WI38 (cell line): ENCODE measurements at regions not wholly inside any gene's neighbourhood (a gene's known extent, or its start where the extent isn't known, plus 50 kb on each side); places are given as distances from the start of the nearest gene placed in this dataset.
"Not testable (repeated sequence)": the region's sequence is repeated elsewhere in the genome, so short reads cannot be mapped to it uniquely, and the experiment has no call there.

Experiments
- H3K4me3 ChIP-seq: 2 replicates; pipeline ENCODE4 v1.5.1; 2011; ENCODE audit warnings: low read depth, mild to moderate bottlenecking, control low read depth, low read length
- TF ChIP-seq, protein P1 (sequence below): IDR thresholded peaks from 2 replicates; pipeline ENCODE4 v1.5.1; 2012; ENCODE audit warnings: low read depth, mild to moderate bottlenecking, control low read depth, low read length

DNA sequence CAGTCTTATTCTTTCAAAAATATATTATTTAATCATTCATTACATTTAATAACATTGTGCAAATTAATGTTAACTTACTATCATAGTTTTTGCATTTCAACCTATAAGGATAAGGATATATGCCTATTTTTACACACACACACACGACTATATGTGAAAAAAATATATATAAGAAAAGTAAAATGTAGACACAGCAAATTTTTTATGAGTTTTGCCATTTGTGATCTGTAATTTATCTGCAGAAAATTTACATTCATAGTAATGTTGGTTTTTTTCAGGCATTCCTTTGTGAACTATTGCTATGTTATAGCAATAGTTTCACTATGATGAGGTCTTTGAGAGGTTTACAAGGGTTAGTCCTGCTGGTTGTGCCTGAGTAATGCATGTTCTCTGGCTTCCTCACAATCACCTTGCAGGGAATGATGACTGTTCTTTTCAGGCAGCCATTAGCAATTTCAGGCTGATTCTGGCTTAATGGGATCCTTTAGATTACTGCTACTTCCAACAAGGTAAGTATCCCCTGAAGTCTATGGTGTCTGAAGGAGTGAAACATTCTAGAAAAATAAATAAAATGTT lies 183.7 kb upstream of the CDK1 start:
- TF ChIP-seq, protein P1, sequence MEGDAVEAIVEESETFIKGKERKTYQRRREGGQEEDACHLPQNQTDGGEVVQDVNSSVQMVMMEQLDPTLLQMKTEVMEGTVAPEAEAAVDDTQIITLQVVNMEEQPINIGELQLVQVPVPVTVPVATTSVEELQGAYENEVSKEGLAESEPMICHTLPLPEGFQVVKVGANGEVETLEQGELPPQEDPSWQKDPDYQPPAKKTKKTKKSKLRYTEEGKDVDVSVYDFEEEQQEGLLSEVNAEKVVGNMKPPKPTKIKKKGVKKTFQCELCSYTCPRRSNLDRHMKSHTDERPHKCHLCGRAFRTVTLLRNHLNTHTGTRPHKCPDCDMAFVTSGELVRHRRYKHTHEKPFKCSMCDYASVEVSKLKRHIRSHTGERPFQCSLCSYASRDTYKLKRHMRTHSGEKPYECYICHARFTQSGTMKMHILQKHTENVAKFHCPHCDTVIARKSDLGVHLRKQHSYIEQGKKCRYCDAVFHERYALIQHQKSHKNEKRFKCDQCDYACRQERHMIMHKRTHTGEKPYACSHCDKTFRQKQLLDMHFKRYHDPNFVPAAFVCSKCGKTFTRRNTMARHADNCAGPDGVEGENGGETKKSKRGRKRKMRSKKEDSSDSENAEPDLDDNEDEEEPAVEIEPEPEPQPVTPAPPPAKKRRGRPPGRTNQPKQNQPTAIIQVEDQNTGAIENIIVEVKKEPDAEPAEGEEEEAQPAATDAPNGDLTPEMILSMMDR = no peak
- H3K4me3 ChIP-seq = no peak overlapping the region

DNA sequence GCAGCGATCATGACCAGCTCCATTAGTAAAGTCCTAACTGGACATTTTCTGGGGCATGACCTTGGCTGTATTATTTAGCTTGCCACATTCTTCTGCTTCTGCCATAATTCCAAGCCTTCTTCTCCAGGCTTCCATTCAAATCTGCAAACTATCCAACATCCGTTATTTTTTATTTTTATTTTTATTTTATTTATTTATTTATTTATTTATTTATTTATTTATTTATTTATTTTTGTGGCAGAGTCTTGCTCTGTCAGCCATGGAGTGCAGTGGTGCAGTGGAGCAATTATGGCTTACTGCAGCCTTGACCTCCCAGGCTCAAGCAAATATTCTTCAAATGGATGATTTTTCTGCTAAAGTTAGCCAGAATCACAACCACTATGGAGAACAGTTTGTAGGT lies 187.2 kb upstream of the CDK1 start:
- H3K4me3 ChIP-seq = no peak overlapping the region
- TF ChIP-seq, protein P1 = no peak

DNA sequence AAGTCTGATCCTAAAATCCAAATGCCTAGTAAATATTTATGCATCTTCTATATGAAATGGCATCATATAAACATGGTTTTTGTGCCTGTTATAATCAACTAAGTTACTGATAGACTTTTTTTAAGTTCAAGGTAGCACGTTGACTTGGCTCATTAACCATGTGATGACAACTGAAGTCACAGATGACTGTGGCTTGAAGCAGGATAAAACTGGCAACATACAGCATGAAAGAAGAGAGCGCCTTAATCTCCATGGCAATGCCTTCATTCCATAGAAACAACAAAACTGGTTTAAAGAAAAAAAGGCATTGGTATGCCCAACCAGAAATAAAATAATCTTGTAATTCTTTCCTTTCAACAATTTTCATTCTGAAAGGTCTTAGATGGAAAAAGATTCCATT lies 188.9 kb upstream of the CDK1 start:
- TF ChIP-seq, protein P1 = no peak
- H3K4me3 ChIP-seq = no peak overlapping the region

DNA sequence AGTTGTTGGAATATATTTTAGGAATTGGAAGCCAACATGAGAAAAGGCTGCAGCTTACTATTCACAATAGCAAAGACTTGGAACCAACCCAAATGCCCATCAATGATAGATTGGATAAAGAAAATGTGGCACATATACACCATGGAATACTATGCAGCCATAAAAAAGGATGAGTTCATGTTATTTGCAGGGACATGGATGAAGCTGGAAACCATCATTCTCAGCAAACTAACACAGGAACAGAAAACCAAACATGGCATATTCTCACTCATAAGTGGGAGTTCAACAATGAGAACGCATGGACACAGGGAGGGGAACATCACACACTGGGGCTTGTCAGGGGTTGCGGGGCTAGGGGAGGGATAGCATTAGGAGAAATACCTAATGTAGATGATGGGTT lies 192.1 kb upstream of the ANK3 start:
- not testable (repeated sequence) for H3K4me3 ChIP-seq

DNA sequence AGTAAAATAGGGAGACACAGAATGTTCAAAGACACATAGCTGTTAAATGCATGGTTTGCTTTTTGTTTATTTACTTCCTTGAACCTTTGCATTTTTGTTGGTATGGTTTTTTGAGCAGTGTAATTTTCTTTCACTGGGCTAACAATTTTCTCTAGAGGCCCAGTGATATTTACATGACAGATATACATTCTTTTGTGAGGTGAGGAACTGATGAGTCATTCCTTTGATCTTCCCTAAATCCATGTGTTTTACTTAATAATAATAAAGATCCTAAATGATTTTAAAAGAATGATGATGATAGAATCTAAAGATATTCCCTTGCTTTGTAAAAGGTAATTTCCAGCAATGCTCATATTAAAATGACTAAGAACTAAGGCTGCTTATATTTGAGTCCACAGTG lies 188.5 kb upstream of the ANK3 start:
- TF ChIP-seq, protein P1 = no peak
- H3K4me3 ChIP-seq = no peak overlapping the region

DNA sequence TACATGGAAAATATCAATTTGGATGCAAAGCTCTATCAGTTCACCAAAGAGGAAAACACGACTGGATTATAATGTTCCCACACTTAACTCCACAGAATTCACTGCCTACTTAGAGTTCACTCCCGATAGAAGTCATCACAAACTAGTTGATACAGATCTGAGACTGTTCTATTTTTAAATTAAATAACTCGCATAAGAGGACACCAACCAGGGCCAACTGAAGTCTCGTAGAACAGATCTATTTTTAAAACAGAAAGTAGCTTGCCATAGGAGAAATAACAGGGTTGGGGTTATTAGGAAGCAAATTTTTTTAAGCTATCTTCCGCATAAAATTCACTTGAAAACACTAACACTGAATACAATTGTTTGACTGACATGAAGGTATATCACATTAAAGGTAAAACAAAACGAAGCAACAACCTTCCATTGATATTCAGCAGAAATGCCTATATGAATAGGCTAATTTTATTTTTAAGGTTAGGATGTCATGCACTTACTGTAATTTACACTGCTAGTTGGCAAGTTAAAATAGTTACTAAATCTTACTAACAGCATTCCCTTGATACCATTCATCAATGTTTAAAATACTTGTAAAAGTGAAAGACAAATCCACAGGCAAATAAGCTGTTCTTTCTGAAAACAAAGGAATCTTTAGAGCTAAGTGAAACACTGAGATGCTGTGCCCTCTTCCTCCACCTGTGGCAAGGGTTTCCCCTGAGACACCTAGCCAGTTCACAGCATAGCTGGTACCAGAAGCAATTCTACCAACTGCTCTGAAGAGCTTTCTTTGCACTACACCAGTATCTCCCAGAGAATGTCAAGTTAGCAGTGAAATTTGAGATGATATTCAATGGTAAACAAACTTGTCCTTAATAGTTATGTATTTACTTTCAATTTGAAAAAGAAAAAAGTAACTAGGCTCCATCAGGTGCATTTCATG lies 186.7 kb upstream of the ANK3 start:
- no peak overlapping the region for H3K4me3 ChIP-seq
- TF ChIP-seq, protein P1 = no peak

DNA sequence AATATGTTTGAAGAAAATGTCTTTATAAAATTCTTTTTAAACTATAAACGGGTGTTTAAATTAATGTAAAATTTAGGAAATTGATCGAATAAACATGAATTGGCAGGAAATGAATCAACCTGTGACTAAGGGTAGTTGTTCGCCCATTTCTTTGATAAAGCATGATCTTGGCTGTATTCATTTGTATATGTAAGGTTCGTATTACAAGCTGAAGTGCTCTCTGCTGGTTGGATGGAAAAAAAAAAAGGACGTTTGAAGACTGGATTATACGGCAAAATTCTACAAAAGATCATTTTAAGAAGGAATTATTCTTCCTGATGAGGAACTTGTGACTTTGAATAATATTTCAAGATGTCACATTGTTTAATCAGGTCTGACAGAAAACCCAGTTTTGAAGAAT lies 185.4 kb upstream of the ANK3 start:
- TF ChIP-seq, protein P1 = no peak
- no peak overlapping the region for H3K4me3 ChIP-seq
